GM12873 (cell line): ENCODE measurements at regions not wholly inside any gene's neighbourhood (a gene's known extent, or its start where the extent isn't known, plus 50 kb on each side); places are given as distances from the start of the nearest gene placed in this dataset.

Experiments
- TF ChIP-seq, protein P1 (sequence below): IDR thresholded peaks from 2 replicates; pipeline ENCODE4 v1.5.1; 2012; ENCODE audit warnings: low read depth, mild to moderate bottlenecking, moderate library complexity, low read length, control low read depth; ENCODE audit not compliant: insufficient read depth; ENCODE audit errors: missing control alignments

DNA sequence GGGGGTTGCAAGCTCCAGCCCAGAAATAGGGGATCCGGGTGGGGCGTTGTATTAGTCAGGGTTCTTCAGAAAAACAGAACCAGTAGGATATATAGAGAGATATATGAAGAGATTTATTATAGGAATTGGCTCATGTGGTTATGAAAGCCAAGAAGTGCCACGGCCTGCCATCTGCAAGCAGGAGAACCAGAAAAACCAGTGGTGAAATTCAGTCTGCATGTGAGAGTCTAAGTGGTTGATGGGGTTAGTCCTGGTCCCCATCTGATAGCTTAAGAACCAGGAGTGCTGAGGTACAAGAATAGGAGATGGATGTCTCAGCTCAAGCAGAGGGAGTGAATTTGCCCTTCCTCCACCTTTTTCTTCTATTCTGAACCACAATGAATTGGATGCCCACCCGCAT, 123.4 kb upstream of the APC start:
- TF ChIP-seq, protein P1, sequence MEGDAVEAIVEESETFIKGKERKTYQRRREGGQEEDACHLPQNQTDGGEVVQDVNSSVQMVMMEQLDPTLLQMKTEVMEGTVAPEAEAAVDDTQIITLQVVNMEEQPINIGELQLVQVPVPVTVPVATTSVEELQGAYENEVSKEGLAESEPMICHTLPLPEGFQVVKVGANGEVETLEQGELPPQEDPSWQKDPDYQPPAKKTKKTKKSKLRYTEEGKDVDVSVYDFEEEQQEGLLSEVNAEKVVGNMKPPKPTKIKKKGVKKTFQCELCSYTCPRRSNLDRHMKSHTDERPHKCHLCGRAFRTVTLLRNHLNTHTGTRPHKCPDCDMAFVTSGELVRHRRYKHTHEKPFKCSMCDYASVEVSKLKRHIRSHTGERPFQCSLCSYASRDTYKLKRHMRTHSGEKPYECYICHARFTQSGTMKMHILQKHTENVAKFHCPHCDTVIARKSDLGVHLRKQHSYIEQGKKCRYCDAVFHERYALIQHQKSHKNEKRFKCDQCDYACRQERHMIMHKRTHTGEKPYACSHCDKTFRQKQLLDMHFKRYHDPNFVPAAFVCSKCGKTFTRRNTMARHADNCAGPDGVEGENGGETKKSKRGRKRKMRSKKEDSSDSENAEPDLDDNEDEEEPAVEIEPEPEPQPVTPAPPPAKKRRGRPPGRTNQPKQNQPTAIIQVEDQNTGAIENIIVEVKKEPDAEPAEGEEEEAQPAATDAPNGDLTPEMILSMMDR: no peak

DNA sequence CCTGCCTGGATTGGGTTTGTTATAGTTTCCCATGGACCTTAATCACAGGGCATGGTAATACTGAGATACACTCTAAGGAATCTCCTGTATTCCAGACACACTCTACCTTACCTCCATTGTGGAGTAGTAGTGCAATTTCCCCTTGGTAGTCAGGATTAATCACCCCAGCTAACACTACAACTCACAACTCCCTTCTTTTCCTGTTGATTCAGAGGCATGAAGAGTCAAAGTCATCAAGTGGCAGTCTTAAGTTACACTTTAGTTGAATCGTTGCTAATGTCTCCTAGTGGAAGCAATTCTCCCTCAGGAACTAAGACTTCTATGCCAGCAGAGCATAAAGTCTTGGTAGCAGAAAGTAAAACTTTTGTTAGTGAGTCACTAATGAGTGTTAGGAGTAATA, 122.7 kb upstream of the APC start:
- TF ChIP-seq, protein P1: no peak

DNA sequence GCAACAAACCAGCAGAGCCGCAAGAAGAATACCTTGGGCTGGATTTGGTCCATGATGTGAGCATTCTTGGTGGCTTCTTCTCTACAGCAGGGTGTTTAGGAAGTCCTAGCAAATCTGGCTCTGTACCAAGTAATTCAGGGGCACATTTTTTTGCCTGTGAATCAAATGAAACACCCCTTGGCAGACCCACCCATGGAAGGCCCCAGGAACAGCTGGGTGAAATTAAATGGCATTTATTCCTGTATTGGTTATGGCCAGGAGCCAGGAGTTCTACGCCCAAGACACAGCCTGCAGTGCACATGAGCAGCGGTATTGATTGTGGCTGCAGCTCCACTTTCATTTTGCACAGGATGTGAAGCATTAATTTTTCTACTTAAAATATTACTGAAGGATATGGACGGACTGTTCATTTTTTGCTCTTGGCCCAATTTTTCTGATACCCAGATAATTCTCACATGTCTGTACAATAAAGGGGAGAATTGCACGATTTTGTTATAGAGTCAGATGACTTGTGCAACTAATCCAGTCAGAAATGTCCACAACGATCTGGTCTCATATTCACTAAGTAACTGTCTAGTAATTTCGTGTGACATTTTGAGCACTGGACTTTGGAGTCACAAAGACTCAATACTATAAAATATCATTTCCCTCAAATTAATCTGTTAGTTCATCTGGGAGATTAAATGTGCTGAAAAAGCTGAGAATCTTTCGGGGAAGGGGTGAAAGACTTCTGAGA, 120.7 kb upstream of the APC start:
- TF ChIP-seq, protein P1: no peak

DNA sequence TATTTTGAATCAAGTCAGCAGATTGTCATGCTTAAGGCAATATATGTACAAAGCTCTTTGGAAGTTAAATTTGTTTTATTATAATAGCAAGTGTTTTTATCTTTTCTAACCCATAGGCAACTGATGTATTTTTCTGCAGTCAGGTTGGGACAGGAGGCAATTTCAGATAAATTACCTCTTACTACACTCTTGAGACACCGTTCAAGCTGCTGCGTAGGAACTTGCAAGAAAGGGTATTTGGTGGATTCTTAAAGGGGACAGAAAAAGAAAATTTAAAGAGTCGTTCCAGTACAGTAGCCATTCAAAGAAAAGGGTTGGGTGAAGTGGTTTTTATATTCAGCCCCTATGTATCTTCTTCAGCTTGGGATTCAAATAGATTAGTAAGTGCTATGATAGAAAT, 112.4 kb upstream of the APC start:
- TF ChIP-seq, protein P1: no peak

DNA sequence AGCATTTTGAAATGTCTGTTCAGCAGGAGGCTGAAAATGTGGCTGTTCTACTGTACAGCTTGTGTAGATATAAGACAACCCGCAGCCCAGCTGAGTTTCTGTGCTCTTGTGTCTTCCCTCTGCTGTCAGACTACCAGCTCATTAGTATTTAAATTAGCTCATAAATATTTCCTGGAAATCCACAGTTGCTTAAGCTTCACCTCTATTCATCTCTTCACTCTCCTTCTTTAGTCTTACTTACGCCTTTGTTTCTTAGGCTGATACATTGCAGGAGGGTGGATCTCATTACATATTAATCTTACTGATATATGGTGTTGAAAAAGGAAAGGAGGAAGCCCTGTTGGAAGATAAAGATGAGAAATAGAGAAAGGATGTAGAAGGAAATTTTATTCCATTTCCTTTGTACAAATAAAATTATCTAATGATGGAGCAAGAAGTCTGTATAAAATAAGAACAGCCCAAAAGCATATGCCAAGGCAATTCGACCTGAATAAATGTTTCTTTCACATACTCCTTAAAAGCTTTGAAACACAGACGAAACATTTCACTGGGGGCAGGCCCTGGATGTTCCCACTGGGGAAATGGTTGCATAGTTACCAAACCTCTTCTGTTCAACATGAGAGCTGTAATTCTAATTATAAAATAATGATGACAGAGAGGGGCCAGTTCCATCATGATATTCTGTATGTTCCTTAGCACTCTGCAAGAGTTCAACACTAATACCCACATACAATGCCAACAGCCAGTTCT, 111.8 kb upstream of the APC start:
- TF ChIP-seq, protein P1: no peak

DNA sequence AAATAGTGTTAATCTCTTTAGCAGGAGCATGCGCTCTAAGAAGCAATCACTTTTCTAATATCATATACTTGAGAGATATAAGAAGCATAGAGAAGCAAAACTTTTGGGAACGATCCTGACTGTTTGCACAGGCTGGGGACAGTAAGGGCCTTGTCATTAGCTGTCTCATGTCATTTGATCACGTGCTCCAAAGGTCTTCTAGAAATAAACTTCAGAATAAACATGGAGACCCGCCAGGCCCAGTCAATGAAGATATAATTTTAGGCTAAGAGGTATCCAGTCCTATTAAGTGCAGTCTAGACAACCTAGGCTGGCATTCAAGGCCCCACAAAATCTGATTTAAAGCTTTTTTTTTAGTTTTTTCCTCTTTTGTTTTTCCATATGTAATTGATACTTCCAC, 111.0 kb upstream of the APC start:
- TF ChIP-seq, protein P1: no peak

DNA sequence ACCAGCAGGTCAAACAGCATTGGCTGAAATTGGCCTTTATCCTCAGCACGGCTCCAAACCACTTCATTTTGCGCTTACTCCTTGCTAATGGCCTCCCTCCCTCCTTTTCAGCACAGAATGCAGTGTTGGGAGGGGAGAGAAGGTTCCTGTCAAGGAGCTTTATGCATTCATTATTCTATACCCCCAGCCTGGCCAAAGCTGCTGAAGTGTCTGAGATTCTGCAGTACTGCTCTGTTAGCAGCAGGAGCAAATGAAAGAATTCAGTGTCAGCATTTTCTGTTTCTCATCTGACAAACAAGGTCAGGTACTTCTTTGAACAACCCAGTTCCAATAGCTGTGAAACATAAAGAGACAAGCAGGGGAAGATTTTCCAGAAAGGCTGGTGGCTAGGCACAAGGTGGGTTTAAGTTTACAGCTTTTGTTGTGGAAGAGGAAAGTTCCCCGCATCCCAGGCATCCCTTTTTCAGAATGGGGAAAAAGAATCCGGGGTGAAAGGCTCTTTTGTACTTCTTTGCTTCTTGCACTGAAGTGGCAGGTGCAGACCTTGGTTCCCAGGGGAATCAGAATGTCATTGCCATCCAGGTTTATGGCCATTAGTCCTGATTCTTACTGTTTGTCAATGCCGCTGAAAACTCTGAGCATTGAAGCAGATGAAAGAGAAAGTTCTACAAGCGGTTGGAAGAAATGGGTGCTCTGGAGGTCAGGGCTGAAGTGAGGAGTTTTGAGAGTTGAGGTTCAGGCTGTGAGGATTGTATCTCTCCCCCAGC, 109.3 kb upstream of the APC start:
- TF ChIP-seq, protein P1: no peak
